SK-N-SH (cell line): ENCODE measurements at regions not wholly inside any gene's neighbourhood (a gene's known extent, or its start where the extent isn't known, plus 50 kb on each side); places are given as distances from the start of the nearest gene placed in this dataset.

Experiments
- CTCF ChIA-PET: fragments of 300-600, 350-600 bp; formaldehyde crosslinking; extraction: SDS; loops from one replicate; lab custom pipeline; 2021; lab: Yijun Ruan, JAX
- POLR2A ChIA-PET: fragments of 350-600 bp; sonication (Branson Sonifier 250); formaldehyde crosslinking; extraction: SDS; loops from one replicate; lab custom pipeline; 2020; ENCODE audit warnings: antibody characterized with exemption, inconsistent platforms; lab: Yijun Ruan, JAX
- DNase-seq: peaks from one replicate; pipeline ENCODE4 v3.0.0; 2012
- H2AFZ ChIP-seq: fragments of 200-600 bp; sonication (generic); 2 replicates; pipeline ENCODE4 v1.8.1; 2016; ENCODE audit warnings: antibody characterized with exemption, mild to moderate bottlenecking, low read depth
- H3F3A ChIP-seq: fragments of 200-600 bp; sonication (generic); replicated peaks from 2 replicates; pipeline ENCODE3; 2016; ENCODE audit warnings: antibody characterized with exemption, mild to moderate bottlenecking; ENCODE audit not compliant: insufficient read depth
- H3K27ac ChIP-seq, 2 experiments: fragments of 200-500 bp in 1 of 2; fragments of 200-600 bp in 1 of 2; sonication (Bioruptor generic) in 1 of 2; sonication (generic), shearing (Covaris generic) in 1 of 2; 2 replicates each; pipeline versions ENCODE4 v1.5.1 to v1.6.1; 2014 to 2016; ENCODE audit warnings: low read depth in 2 of 2, inconsistent platforms in 1 of 2, low read length in 1 of 2, mild to moderate bottlenecking in 1 of 2, mixed read lengths in 1 of 2
- H3K27me3 ChIP-seq: fragments of 200-600 bp; sonication (generic), shearing (Covaris generic); 2 replicates; pipeline ENCODE4 v1.6.1; 2016; ENCODE audit warnings: mixed run types; ENCODE audit not compliant: insufficient read depth
- H3K36me3 ChIP-seq, 2 experiments: fragments of 200-500 bp in 1 of 2; fragments of 200-600 bp in 1 of 2; sonication (Bioruptor generic) in 1 of 2; sonication (generic) in 1 of 2; replicated peaks in 1 of 2; 2 replicates each; pipeline versions ENCODE3 to v1.5.1; 2014 to 2016; ENCODE audit warnings: low read length in 1 of 2, mild to moderate bottlenecking in 1 of 2; ENCODE audit not compliant: insufficient read depth in 2 of 2, control insufficient read depth in 1 of 2
- H3K4me1 ChIP-seq, 2 experiments: fragments of 200-500 bp in 1 of 2; fragments of 200-600 bp in 1 of 2; sonication (Bioruptor generic) in 1 of 2; sonication (generic), shearing (Covaris generic) in 1 of 2; 2 replicates each; pipeline versions ENCODE4 v1.5.1 to v1.6.1; 2014 to 2016; ENCODE audit warnings: low read depth in 1 of 2, low read length in 1 of 2, mixed run types in 1 of 2; ENCODE audit not compliant: insufficient read depth in 2 of 2, control insufficient read depth in 1 of 2
- H3K4me2 ChIP-seq: fragments of 200-600 bp; sonication (generic), shearing (Covaris generic); 2 replicates; pipeline ENCODE4 v1.6.1; 2017; ENCODE audit warnings: mixed run types
- H3K4me3 ChIP-seq, 2 experiments: fragments of 200-500 bp in 1 of 2; fragments of 200-600 bp in 1 of 2; sonication (Bioruptor generic) in 1 of 2; sonication (generic), shearing (Covaris generic) in 1 of 2; 2 replicates each; pipeline versions ENCODE4 v1.5.1 to v1.8.1; 2014 to 2016; ENCODE audit warnings: low read depth in 2 of 2, inconsistent platforms in 1 of 2, low read length in 1 of 2, mild to moderate bottlenecking in 1 of 2, mixed read lengths in 1 of 2, moderate library complexity in 1 of 2
- H3K79me2 ChIP-seq: fragments of 200-600 bp; sonication (generic); 2 replicates; pipeline ENCODE4 v1.8.1; 2017; ENCODE audit warnings: mild to moderate bottlenecking; ENCODE audit not compliant: insufficient read depth
- H3K9ac ChIP-seq: fragments of 200-600 bp; sonication (generic); 2 replicates; pipeline ENCODE4 v1.6.1; 2017; ENCODE audit warnings: mixed run types
- H3K9me2 ChIP-seq: fragments of 200-600 bp; sonication (generic); 2 replicates; pipeline ENCODE4 v1.6.1; 2017; ENCODE audit warnings: mixed run types
- H3K9me3 ChIP-seq: fragments of 200-600 bp; sonication (generic); 2 replicates; pipeline ENCODE4 v1.6.1; 2017; ENCODE audit warnings: mixed run types, mild to moderate bottlenecking, moderate library complexity
- H4K20me1 ChIP-seq: fragments of 200-600 bp; sonication (generic); 2 replicates; pipeline ENCODE4 v1.6.1; 2017; ENCODE audit warnings: mild to moderate bottlenecking, mixed run types; ENCODE audit not compliant: insufficient read depth
- CHD2 ChIP-seq: fragments of 150-350 bp; IDR thresholded peaks from 2 replicates; pipeline ENCODE4 v1.6.1; 2018; ENCODE audit warnings: low read length; ENCODE audit not compliant: partially characterized antibody
- CTCF ChIP-seq: fragments of 200-600 bp; sonication (generic); IDR thresholded peaks from 2 replicates; pipeline ENCODE4 v1.6.1; 2017; ENCODE audit warnings: antibody characterized with exemption, mild to moderate bottlenecking, moderate library complexity
- EP300 ChIP-seq, 2 experiments: IDR thresholded peaks; 2 replicates each; pipeline versions ENCODE4 v1.4.0 to v1.6.1; 2012; ENCODE audit warnings: borderline replicate concordance in 1 of 2, low read depth in 1 of 2, low read length in 1 of 2
- EZH2phosphoT487 ChIP-seq: fragments of 200-600 bp; sonication (generic); IDR thresholded peaks from 2 replicates; pipeline ENCODE4 v1.6.1; 2017; ENCODE audit warnings: low read depth, mixed run types, mild to moderate bottlenecking, antibody characterized with exemption, moderate library complexity, borderline replicate concordance
- GATA2 ChIP-seq: sonication (generic); formaldehyde crosslinking; IDR thresholded peaks from 2 replicates; pipeline ENCODE4 v1.5.0; 2020; ENCODE audit warnings: mild to moderate bottlenecking, missing genetic modification reagents
- JUND ChIP-seq: IDR thresholded peaks from 2 replicates; pipeline ENCODE4 v1.4.0; 2012
- NFIC ChIP-seq: IDR thresholded peaks from 2 replicates; pipeline ENCODE4 v1.4.0; 2012; ENCODE audit warnings: borderline replicate concordance
- PBX3 ChIP-seq: IDR thresholded peaks from 2 replicates; pipeline ENCODE4; 2012
- RCOR1 ChIP-seq: fragments of 150-350 bp; IDR thresholded peaks from 2 replicates; pipeline ENCODE4 v1.6.1; 2017; ENCODE audit warnings: antibody characterized with exemption, low read length
- RFX5 ChIP-seq: IDR thresholded peaks from 2 replicates; pipeline ENCODE4 v1.6.1; 2012; ENCODE audit warnings: mild to moderate bottlenecking, improper control_type of control experiment, low read length
- RXRA ChIP-seq: IDR thresholded peaks from 2 replicates; pipeline ENCODE4 v1.4.0; 2012; ENCODE audit warnings: low read depth, mild to moderate bottlenecking, borderline replicate concordance
- SIN3A ChIP-seq: IDR thresholded peaks from 2 replicates; pipeline ENCODE4 v1.6.1; 2012; ENCODE audit warnings: low read depth, mild to moderate bottlenecking, low read length, moderate library complexity, borderline replicate concordance
- WGBS: methylation state at CpG from one replicate; pipeline ENCODE4 v1.1.6; 2017; ENCODE audit warnings: low lambda C conversion rate; 5-methylcytosine and 5-hydroxymethylcytosine counted together

- TF ChIP-seq EP300 (IDR thresholded peaks at IDR 0.05; ENCODE audit: borderline replicate concordance in 1 of 2, low read depth in 1 of 2, low read length in 1 of 2) (no peak), RFX5 (no peak), RXRA (no peak), RCOR1 (no peak), CHD2 (no peak), GATA2 (CRISPR knock-in tag) (no peak), EZH2phosphoT487 (no peak), NFIC (no peak), SIN3A (no peak)
These were observed 153.8 kb downstream of the PLPP3 start (continued) for GRCh38 chr1:56425494-56426037.

GRCh38 chr1:56424744-56425493 is 154.4 kb downstream of the PLPP3 start:
- Histone ChIP-seq H3K9me3 (no peaks in the 10 kb centered on the region), H3K9me2 (no peaks in the 10 kb centered on the region), H3K4me1 (peaks cover 0 to 6% of the 10 kb centered on the region in 2 experiments; a peak in 2 of 4 replicates), H3K9ac (no peak overlapping the region), H3K27me3 (no peaks in the 10 kb centered on the region), H3K4me2 (no peak overlapping the region), H3K36me3 (no peaks in the 10 kb centered on the region), H2AFZ (no peak overlapping the region), H3K27ac (no peak overlapping the region), H3F3A (no peaks in the 10 kb centered on the region), H4K20me1 (no peaks in the 10 kb centered on the region), H3K79me2 (no peaks in the 10 kb centered on the region), H3K4me3 (no peak overlapping the region)
- DNase-seq, result no peak
- ChIA-PET POLR2A (no interaction called here), CTCF (interaction anchor here (0.6 to 0.7 kb wide), 2 partner anchors 169 to 868 kb away, joined by 3 read pairs; no protein-coding TSS in a partner anchor)
- 52% methylated on average over 6 of the region's 6 CpGs for WGBS
- TF ChIP-seq NFIC (peak; percentile 87), JUND (0 out of 2 replicates have a peak, but pooled peaks have one; percentile 16), PBX3 (peak; percentile 42), CTCF (no peak)
